ENCODE measurements at regions not wholly inside any gene's neighbourhood (a gene's known extent, or its start where the extent isn't known, plus 50 kb on each side); places are given as distances from the start of the nearest gene placed in this dataset.

GRCh38 chr12:75662511-75663159, 151.2 kb upstream of the KRR1 start:
- no peak overlapping the region for H3K4me3 ChIP-seq (ENCODE audit: low read depth, low read length)
- TF ChIP-seq, protein P1, sequence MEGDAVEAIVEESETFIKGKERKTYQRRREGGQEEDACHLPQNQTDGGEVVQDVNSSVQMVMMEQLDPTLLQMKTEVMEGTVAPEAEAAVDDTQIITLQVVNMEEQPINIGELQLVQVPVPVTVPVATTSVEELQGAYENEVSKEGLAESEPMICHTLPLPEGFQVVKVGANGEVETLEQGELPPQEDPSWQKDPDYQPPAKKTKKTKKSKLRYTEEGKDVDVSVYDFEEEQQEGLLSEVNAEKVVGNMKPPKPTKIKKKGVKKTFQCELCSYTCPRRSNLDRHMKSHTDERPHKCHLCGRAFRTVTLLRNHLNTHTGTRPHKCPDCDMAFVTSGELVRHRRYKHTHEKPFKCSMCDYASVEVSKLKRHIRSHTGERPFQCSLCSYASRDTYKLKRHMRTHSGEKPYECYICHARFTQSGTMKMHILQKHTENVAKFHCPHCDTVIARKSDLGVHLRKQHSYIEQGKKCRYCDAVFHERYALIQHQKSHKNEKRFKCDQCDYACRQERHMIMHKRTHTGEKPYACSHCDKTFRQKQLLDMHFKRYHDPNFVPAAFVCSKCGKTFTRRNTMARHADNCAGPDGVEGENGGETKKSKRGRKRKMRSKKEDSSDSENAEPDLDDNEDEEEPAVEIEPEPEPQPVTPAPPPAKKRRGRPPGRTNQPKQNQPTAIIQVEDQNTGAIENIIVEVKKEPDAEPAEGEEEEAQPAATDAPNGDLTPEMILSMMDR (conservative IDR thresholded peaks at IDR 0.05; ENCODE audit: low read depth, low read length) = no peak
- no peak for DNase-seq (ENCODE audit: low read depth)

- DNase-seq (ENCODE audit: low read depth) = no peak
- TF ChIP-seq, protein P1 (conservative IDR thresholded peaks at IDR 0.05; ENCODE audit: low read depth, low read length) = no peak
- H3K4me3 ChIP-seq (ENCODE audit: low read depth, low read length) = no peak overlapping the region
These were observed 150.5 kb upstream of the KRR1 start for GRCh38 chr12:75661908-75662307.

DNA sequence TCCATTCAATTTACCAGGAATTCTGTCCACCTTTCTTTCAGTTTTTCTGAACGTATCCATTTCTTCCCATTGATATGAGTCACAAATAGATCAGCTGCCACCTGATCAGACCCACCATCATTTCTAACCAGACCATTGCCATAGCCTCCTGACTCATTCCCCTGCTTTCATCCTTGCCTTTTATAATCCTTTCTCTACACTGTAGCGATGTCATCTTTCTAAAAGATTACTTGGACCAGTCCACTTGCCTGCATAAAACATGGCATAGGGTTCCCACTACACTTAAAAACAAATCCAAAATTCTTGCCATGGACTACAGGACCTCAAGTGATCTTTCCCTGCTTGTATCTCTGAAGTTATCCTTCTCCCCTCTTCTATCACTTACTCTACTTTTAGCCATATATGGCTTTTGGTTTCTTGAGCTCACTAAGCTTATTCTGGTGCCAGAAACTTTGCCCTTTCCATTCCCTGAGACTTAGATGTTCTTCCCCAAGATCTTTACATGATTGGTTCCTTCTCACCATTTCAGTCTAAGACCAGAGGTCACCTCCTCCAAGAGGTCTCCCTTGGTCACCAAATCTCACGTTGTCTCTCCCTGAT, 149.5 kb upstream of the KRR1 start:
- DNase-seq (ENCODE audit: low read depth) = peak; percentile 83
- no peak overlapping the region for H3K4me3 ChIP-seq (ENCODE audit: low read depth, low read length)
- TF ChIP-seq, protein P1 (conservative IDR thresholded peaks at IDR 0.05; ENCODE audit: low read depth, low read length) = no peak

GRCh38 chr12:75660107-75660530, 148.7 kb upstream of the KRR1 start:
- TF ChIP-seq, protein P1 (conservative IDR thresholded peaks at IDR 0.05; ENCODE audit: low read depth, low read length) = no peak
- DNase-seq (ENCODE audit: low read depth) = peak; percentile 95
- H3K4me3 ChIP-seq (ENCODE audit: low read depth, low read length) = no peak overlapping the region

DNA sequence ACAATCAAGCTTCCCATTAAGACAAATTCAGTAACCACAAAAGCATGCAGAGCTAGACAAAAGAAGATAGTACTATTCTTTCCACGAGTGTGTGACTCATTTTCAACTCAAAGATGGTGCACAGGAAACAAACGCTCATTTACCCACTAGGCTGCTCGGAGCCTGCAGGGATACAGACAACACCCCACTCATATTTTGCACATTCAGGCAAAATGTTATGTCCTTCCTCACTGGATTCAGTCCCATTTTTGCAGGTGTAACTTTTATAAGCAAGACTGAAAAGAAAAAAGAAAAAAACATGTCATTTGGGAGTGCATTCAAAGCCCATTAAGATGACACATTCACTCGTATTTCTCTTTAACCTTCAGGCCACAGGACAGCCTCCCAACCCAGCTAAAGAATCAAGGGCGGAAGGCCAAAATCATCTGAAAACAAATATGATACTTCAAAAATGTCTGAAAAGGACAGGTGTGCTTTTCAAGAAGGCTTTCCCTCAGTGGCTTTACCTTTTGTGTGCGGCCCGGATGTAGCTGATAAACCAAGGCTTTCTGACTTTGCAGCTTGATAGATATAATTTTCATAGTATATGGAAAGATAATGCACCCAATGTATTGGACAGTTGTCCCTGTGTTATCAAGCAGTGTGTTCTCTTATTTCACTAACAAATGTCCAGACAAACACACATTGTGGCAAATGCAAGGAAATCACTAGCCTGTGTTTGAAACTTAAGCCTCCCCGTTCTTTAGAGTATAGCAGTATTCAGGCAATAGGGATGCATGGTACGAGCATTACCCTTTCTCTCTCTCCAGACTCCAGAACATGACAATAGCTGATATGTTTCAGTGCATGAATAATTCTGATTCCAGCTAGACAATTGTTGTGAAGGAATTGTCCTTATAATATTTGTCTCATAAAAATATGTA, 147.8 kb upstream of the KRR1 start:
- DNase-seq (ENCODE audit: low read depth) = peak; percentile 61
- H3K4me3 ChIP-seq (ENCODE audit: low read depth, low read length) = no peak overlapping the region
- TF ChIP-seq, protein P1 (conservative IDR thresholded peaks at IDR 0.05; ENCODE audit: low read depth, low read length) = no peak

DNA sequence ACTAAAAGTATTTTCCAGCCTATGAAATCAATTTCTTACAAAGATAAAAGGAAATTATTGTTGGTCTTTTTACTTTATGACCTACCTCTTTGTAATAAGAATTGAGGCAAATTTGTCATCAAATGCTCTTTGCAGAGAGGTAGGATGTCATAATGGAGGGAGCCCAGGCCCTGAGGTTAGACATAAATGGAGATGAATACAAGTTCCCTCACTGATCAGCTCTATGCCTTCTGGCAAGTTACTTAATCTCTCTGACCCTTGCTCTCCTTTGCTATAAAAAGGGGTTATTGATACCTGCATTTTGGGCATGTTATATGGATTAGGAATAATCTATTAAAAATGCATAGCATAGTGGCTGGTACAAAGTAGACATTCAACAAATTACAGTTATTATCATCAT, 146.9 kb upstream of the KRR1 start:
- TF ChIP-seq, protein P1 (conservative IDR thresholded peaks at IDR 0.05; ENCODE audit: low read depth, low read length) = no peak
- DNase-seq (ENCODE audit: low read depth) = no peak
- H3K4me3 ChIP-seq (ENCODE audit: low read depth, low read length) = no peak overlapping the region
